Small intestine (tissue), 7 donors: ENCODE measurements at regions not wholly inside any gene's neighbourhood (a gene's known extent, or its start where the extent isn't known, plus 50 kb on each side); places are given as distances from the start of the nearest gene placed in this dataset.

Source experiments
- DNase-seq, 2 donors: peaks; one replicate each; pipeline versions ENCODE4 v3.0.0 to v3.0.0-alpha.2; 2013
- FAIRE-seq: peaks from 2 replicates; lab custom pipeline; 2012; peaks lifted over from hg19 to GRCh38; lab: Jason Lieb, UNC
- H3K27ac ChIP-seq, 3 donors: one replicate each; pipeline ENCODE4 v1.5.1; 2013; ENCODE audit warnings: low read length in 2 of 3, mild to moderate bottlenecking in 2 of 3, control low read depth in 1 of 3, inconsistent platforms in 1 of 3, low read depth in 1 of 3, moderate library complexity in 1 of 3
- H3K27me3 ChIP-seq, 3 donors: one replicate each; pipeline ENCODE4 v1.6.1; 2013; ENCODE audit warnings: low read length in 3 of 3, inconsistent platforms in 1 of 3; ENCODE audit not compliant: control insufficient read depth in 3 of 3, insufficient read depth in 3 of 3
- H3K36me3 ChIP-seq, 3 donors: one replicate each; pipeline ENCODE4 v1.6.1; 2013; ENCODE audit warnings: low read length in 3 of 3, inconsistent platforms in 1 of 3, low read depth in 1 of 3, mild to moderate bottlenecking in 1 of 3, moderate library complexity in 1 of 3; ENCODE audit not compliant: control insufficient read depth in 3 of 3, insufficient read depth in 2 of 3
- H3K4me1 ChIP-seq, 3 donors: one replicate each; pipeline ENCODE4 v1.6.1; 2013; ENCODE audit warnings: low read length in 2 of 3, inconsistent platforms in 1 of 3, low read depth in 1 of 3, mild to moderate bottlenecking in 1 of 3, moderate library complexity in 1 of 3; ENCODE audit not compliant: control insufficient read depth in 3 of 3, insufficient read depth in 2 of 3
- H3K4me3 ChIP-seq, 3 donors: one replicate each; pipeline ENCODE4 v1.5.1; 2013; ENCODE audit warnings: low read length in 3 of 3, control low read depth in 1 of 3, inconsistent platforms in 1 of 3, low read depth in 1 of 3, mild to moderate bottlenecking in 1 of 3, moderate library complexity in 1 of 3
- H3K9me3 ChIP-seq, 2 donors: one replicate each; pipeline ENCODE4 v1.6.1; 2013; ENCODE audit warnings: low read depth in 1 of 2, low read length in 1 of 2; ENCODE audit not compliant: control insufficient read depth in 2 of 2, insufficient read depth in 1 of 2
- WGBS, 3 donors: extraction: QIAGEN DNeasy Blood & Tissue Kit; methylation state at CpG; one replicate each; pipeline ENCODE4 v1.1.7; 2013; 5-methylcytosine and 5-hydroxymethylcytosine counted together
- donor health status: healthy with polysubstance abuse.
- donor health status: control.
- donor health status: control.
- donor health status: Bipolar disorder and iron deficiency.
- donor health status: healthy.

GRCh38 chr18:2360861-2361260 is 210.4 kb downstream of the METTL4 start:
- Histone ChIP-seq H3K36me3 (no peaks in the 10 kb centered on the region), H3K4me1 (no peaks in the 10 kb centered on the region), H3K27ac (no peak overlapping the region), H3K9me3 (no peaks in the 10 kb centered on the region), H3K27me3 (no peaks in the 10 kb centered on the region), H3K4me3 (no peak overlapping the region)
- no peak for DNase-seq
- 57 to 75% (median 64%) methylated on average over 1 of the region's 1 CpG for WGBS, 3 donors
- no peak for FAIRE-seq

GRCh38 chr18:2368102-2368501 is 203.2 kb downstream of the METTL4 start:
- no peaks in the 10 kb centered on the region for H3K4me1 ChIP-seq
- H3K27me3 ChIP-seq = no peaks in the 10 kb centered on the region
- no peak overlapping the region for H3K27ac ChIP-seq
- no peaks in the 10 kb centered on the region for H3K9me3 ChIP-seq
- DNase-seq (no peak), FAIRE-seq (no peak)
- no peaks in the 10 kb centered on the region for H3K36me3 ChIP-seq
- no peak overlapping the region for H3K4me3 ChIP-seq
- WGBS, 3 donors = 68 to 76% (median 70%) methylated on average over 3 of the region's 3 CpGs

GRCh38 chr18:2376707-2377106 is 194.6 kb downstream of the METTL4 start:
- WGBS, 3 donors = 57 to 79% (median 75%) methylated on average over 2 of the region's 2 CpGs

GRCh38 chr18:2380101-2380500 is 191.2 kb downstream of the METTL4 start:
- H3K4me3 ChIP-seq = no peak overlapping the region
- H3K27ac ChIP-seq = no peak overlapping the region
- H3K36me3 ChIP-seq = no peaks in the 10 kb centered on the region
- no peaks in the 10 kb centered on the region for H3K27me3 ChIP-seq
- 61 to 72% (median 62%) methylated on average over 2 of the region's 2 CpGs for WGBS, 3 donors
- DNase-seq (no peak), FAIRE-seq (no peak)
- no peaks in the 10 kb centered on the region for H3K9me3 ChIP-seq
- H3K4me1 ChIP-seq = no peaks in the 10 kb centered on the region

More at GRCh38 chr18:2376707-2377106, 194.6 kb downstream of the METTL4 start:
- no peak for DNase-seq
- no peaks in the 10 kb centered on the region for H3K27me3 ChIP-seq
- no peaks in the 10 kb centered on the region for H3K36me3 ChIP-seq
- FAIRE-seq = no peak
- no peaks in the 10 kb centered on the region for H3K4me1 ChIP-seq
- no peak overlapping the region for H3K4me3 ChIP-seq
- H3K9me3 ChIP-seq = no peaks in the 10 kb centered on the region
- no peak overlapping the region for H3K27ac ChIP-seq

- no peaks in the 10 kb centered on the region for H3K4me1 ChIP-seq
- no peaks in the 10 kb centered on the region for H3K27me3 ChIP-seq
- no peak overlapping the region for H3K27ac ChIP-seq
- no peak for DNase-seq
- H3K9me3 ChIP-seq = no peaks in the 10 kb centered on the region
- FAIRE-seq = no peak
- H3K4me3 ChIP-seq = no peak overlapping the region
- WGBS, 3 donors = 84 to 89% (median 86%) methylated on average over 2 of the region's 2 CpGs
- no peaks in the 10 kb centered on the region for H3K36me3 ChIP-seq
Measured at GRCh38 chr18:2381539-2381938, 189.8 kb downstream of the METTL4 start.

GRCh38 chr18:2387588-2387987 is 183.7 kb downstream of the METTL4 start:
- no peaks in the 10 kb centered on the region for H3K9me3 ChIP-seq
- H3K36me3 ChIP-seq = no peaks in the 10 kb centered on the region
- FAIRE-seq (no peak), DNase-seq (no peak)
- no peak overlapping the region for H3K27ac ChIP-seq
- no peak overlapping the region for H3K4me3 ChIP-seq
- no peaks in the 10 kb centered on the region for H3K4me1 ChIP-seq
- no peaks in the 10 kb centered on the region for H3K27me3 ChIP-seq

- H3K4me3 ChIP-seq = no peak overlapping the region
- H3K4me1 ChIP-seq = no peaks in the 10 kb centered on the region
- no peak overlapping the region for H3K27ac ChIP-seq
- no peaks in the 10 kb centered on the region for H3K9me3 ChIP-seq
- H3K27me3 ChIP-seq = no peaks in the 10 kb centered on the region
- no peaks in the 10 kb centered on the region for H3K36me3 ChIP-seq
- no peak for FAIRE-seq
- DNase-seq = no peak
- 10 to 49% (median 11%) methylated on average over 1 of the region's 1 CpG for WGBS, 3 donors
Measured at GRCh38 chr18:2390158-2390557, 181.1 kb downstream of the METTL4 start.

GRCh38 chr18:2391470-2391869 is 179.8 kb downstream of the METTL4 start:
- no peaks in the 10 kb centered on the region for H3K4me1 ChIP-seq
- no peak for DNase-seq
- no peaks in the 10 kb centered on the region for H3K9me3 ChIP-seq
- 75 to 78% (median 77%) methylated on average over 6 of the region's 6 CpGs for WGBS, 3 donors
- peaks cover 0 to 2% (median 0%) of the 10 kb centered on the region in 3 donors for H3K27me3 ChIP-seq
- no peaks in the 10 kb centered on the region for H3K36me3 ChIP-seq
- no peak overlapping the region for H3K27ac ChIP-seq
- no peak for FAIRE-seq
- H3K4me3 ChIP-seq = no peak overlapping the region

- H3K4me3 ChIP-seq = no peak overlapping the region
- FAIRE-seq (no peak), DNase-seq (no peak)
- H3K36me3 ChIP-seq = no peaks in the 10 kb centered on the region
- H3K4me1 ChIP-seq = no peaks in the 10 kb centered on the region
- H3K27ac ChIP-seq = no peak overlapping the region
- H3K27me3 ChIP-seq = peaks cover 0 to 2% (median 0%) of the 10 kb centered on the region in 3 donors
- no peaks in the 10 kb centered on the region for H3K9me3 ChIP-seq
- 65 to 73% (median 73%) methylated on average over 2 of the region's 2 CpGs for WGBS, 3 donors
Measured at GRCh38 chr18:2392446-2392845, 178.9 kb downstream of the METTL4 start.
